ENCODE measurements at regions not wholly inside any gene's neighbourhood (a gene's known extent, or its start where the extent isn't known, plus 50 kb on each side); places are given as distances from the start of the nearest gene placed in this dataset.

DNA sequence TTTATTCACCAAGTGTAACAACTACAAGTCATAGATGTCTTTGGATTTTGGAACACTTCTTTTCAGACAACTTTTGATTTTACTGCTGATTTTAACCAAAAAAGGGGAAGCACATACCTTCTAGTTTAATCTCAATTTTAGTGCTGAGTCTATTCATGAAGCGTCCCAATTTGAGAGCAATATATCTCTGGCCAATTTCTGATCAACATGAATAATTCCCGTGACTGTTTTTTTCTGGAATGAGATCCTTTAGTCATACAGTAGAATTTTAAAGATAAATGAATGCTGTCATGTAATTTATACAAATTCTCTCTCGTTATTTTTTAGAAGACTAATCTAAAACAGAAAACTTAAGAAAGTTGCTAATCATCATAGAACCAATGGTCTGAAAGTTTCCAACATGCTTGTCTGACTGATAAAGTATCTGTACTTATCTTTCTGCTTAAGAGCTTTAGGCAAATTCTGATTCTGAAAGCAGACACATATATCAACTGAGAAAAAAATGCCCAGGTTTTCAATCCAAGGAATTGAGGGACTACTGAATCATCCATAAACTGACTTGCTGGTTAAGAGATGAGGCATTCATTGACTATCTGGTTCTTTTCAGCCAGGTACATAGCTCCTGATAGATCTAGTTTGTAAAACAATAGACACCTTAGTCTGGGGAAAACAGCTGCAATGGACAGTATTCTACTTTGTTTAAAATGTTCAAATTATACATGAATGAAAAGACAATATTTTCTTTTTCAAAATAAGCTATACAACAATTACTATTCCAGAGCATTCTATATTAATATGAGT is 657.5 kb downstream of the RFPL4B start:
- no peaks in the 10 kb centered on the region for H3K79me2 ChIP-seq
- no peak overlapping the region for H3K4me3 ChIP-seq (ENCODE audit: low read depth, low read length)
- no peaks in the 10 kb centered on the region for H3K27me3 ChIP-seq (ENCODE audit: control insufficient read depth, insufficient read depth, low read length)
- TF ChIP-seq, protein P1, sequence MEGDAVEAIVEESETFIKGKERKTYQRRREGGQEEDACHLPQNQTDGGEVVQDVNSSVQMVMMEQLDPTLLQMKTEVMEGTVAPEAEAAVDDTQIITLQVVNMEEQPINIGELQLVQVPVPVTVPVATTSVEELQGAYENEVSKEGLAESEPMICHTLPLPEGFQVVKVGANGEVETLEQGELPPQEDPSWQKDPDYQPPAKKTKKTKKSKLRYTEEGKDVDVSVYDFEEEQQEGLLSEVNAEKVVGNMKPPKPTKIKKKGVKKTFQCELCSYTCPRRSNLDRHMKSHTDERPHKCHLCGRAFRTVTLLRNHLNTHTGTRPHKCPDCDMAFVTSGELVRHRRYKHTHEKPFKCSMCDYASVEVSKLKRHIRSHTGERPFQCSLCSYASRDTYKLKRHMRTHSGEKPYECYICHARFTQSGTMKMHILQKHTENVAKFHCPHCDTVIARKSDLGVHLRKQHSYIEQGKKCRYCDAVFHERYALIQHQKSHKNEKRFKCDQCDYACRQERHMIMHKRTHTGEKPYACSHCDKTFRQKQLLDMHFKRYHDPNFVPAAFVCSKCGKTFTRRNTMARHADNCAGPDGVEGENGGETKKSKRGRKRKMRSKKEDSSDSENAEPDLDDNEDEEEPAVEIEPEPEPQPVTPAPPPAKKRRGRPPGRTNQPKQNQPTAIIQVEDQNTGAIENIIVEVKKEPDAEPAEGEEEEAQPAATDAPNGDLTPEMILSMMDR (IDR thresholded peaks at IDR 0.05): no peak
- no peaks in the 10 kb centered on the region for H3K9me3 ChIP-seq (ENCODE audit: control insufficient read depth, low read length)
- H3K9ac ChIP-seq: no peak overlapping the region
- H2AFZ ChIP-seq: no peak overlapping the region
- H3K4me2 ChIP-seq (ENCODE audit: low read length): no peak overlapping the region
- H3K4me1 ChIP-seq: no peaks in the 10 kb centered on the region
- H3K27ac ChIP-seq: no peak overlapping the region
- H3K36me3 ChIP-seq (ENCODE audit: control insufficient read depth, insufficient read depth, low read length): no peaks in the 10 kb centered on the region

DNA sequence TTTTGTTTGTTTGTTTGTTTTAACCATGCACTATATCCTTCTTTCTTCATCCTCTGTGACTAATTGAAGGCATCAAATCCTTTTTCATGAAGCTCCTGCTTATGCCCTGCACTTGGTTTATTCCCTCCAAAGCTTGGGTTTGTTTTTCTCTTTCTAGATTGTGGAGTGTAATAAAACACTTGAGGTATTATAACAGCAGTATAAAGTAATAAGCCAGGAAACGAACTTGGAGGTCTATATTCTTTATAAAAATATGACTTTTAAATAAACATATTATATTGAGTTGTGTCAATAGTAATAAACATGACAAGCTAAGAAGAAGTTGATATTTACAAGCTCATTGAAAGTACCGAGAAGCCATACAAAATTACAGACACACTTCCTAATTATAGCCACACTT is 659.4 kb downstream of the RFPL4B start:
- no peak overlapping the region for H3K4me3 ChIP-seq (ENCODE audit: low read depth, low read length)
- no peak overlapping the region for H3K4me2 ChIP-seq (ENCODE audit: low read length)
- H3K79me2 ChIP-seq: no peaks in the 10 kb centered on the region

DNA sequence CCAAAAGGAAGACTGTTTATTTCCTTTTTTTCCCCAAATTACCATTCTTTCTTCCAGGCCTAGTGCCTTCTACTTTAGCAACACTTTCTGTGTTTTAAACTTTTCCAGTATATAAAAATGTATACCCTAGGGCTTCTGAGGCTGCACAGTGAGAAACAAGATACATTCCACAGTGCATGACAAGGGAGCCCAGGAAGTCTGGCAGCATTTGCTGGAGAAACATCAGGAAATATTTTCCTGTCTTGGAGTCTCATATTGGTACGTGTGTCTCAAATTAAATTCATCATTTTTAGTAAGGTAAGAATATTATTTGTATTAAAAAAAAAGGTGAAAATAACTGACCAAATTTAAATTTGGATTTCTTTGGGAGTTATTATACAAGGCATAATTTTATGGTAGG is 662.6 kb downstream of the RFPL4B start:
- Histone ChIP-seq H3K27ac (no peak overlapping the region), H3K9ac (no peak overlapping the region), H3K27me3 (ENCODE audit: control insufficient read depth, insufficient read depth, low read length) (no peaks in the 10 kb centered on the region), H2AFZ (no peak overlapping the region), H3K4me1 (no peaks in the 10 kb centered on the region), H3K4me3 (ENCODE audit: low read depth, low read length) (no peak overlapping the region), H3K36me3 (ENCODE audit: control insufficient read depth, insufficient read depth, low read length) (no peaks in the 10 kb centered on the region), H3K79me2 (no peaks in the 10 kb centered on the region), H3K4me2 (ENCODE audit: low read length) (no peak overlapping the region), H3K9me3 (ENCODE audit: control insufficient read depth, low read length) (no peaks in the 10 kb centered on the region)
- TF ChIP-seq, protein P1 (IDR thresholded peaks at IDR 0.05): no peak

More for the DNA sequence above, 659.4 kb downstream of the RFPL4B start:
- H3K4me1 ChIP-seq: no peaks in the 10 kb centered on the region
- no peaks in the 10 kb centered on the region for H3K9me3 ChIP-seq (ENCODE audit: control insufficient read depth, low read length)
- H3K9ac ChIP-seq: no peak overlapping the region
- H2AFZ ChIP-seq: no peak overlapping the region
- H3K36me3 ChIP-seq (ENCODE audit: control insufficient read depth, insufficient read depth, low read length): no peaks in the 10 kb centered on the region
- H3K27me3 ChIP-seq (ENCODE audit: control insufficient read depth, insufficient read depth, low read length): no peaks in the 10 kb centered on the region
- TF ChIP-seq, protein P1 (IDR thresholded peaks at IDR 0.05): no peak
- H3K27ac ChIP-seq: no peak overlapping the region

DNA sequence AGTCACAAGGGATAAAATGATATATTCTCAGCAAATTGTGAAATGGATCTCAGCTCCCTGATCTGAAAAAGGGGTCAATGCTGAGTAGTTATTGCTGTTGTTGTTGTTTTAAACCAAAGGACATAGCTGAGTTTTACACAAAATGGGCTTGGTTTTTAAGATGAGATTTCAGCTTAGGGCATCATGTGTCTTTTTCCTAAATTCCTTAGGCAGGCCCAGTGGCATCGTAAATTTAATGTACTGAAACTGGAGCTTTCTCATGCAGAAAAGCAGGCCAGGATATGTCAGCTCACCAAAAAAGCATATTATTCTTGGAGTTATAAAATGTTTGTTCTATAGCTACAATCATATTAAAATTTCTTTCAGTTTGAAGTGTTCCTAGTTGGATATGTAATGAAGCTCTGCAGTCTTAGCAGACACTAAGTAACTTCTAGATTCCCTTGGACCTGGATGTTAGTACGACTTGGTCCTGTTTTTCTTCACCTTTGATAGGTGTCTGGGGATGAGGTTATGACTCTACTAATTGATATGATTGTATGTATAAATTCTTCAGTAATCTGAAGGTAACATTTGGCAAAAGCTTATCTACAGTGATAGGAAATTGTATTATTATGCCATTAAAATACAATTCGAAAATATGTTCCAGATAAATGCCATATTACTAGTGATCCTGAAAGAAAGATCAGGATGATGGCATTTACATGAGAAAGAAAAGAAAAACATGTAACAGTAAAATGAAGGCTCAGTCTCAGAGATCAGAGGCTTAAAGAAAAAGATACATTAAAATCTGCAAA is 663.3 kb downstream of the RFPL4B start:
- H3K27ac ChIP-seq: no peak overlapping the region
- H3K4me2 ChIP-seq (ENCODE audit: low read length): no peak overlapping the region
- H3K9ac ChIP-seq: no peak overlapping the region
- H3K27me3 ChIP-seq (ENCODE audit: control insufficient read depth, insufficient read depth, low read length): no peaks in the 10 kb centered on the region
- H3K4me1 ChIP-seq: no peaks in the 10 kb centered on the region
- TF ChIP-seq, protein P1 (IDR thresholded peaks at IDR 0.05): no peak
- H3K9me3 ChIP-seq (ENCODE audit: control insufficient read depth, low read length): no peaks in the 10 kb centered on the region
- no peak overlapping the region for H2AFZ ChIP-seq
- H3K36me3 ChIP-seq (ENCODE audit: control insufficient read depth, insufficient read depth, low read length): no peaks in the 10 kb centered on the region
- no peak overlapping the region for H3K4me3 ChIP-seq (ENCODE audit: low read depth, low read length)
- H3K79me2 ChIP-seq: no peaks in the 10 kb centered on the region
